GM21619 (cell line): ENCODE measurements at regions not wholly inside any gene's neighbourhood (a gene's known extent, or its start where the extent isn't known, plus 50 kb on each side); places are given as distances from the start of the nearest gene placed in this dataset.

Source experiments
- ATAC-seq: cut with Tn5 transposase; IDR thresholded peaks from one replicate; pipeline ENCODE4 v1.9.1; 2021; ENCODE audit not compliant: unreplicated experiment

- ATAC-seq: no peak
These were observed 428.7 kb upstream of the SGCD start for GRCh38 chr5:155898284-155898683.

GRCh38 chr5:155903791-155904190, 423.2 kb upstream of the SGCD start:
- ATAC-seq: no peak

DNA sequence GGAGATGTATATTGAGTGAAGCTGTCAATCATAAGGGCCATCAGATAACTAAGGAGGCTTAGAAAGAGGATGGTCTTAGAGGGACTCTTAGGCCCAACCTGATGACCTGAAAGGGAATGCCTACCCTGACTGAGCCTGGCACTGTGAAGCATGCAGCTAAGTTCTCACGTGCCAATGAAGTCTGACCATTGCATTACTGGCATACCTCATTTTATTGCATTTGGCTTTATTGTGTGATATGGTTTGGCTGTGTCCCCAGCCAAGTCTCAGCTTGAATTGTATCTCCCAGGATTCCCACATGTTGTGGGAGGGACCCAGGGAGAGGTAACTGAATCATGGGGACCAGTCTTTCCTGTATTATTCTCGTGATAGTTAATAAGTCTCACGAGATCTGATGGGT, 421.6 kb upstream of the SGCD start:
- no peak for ATAC-seq

DNA sequence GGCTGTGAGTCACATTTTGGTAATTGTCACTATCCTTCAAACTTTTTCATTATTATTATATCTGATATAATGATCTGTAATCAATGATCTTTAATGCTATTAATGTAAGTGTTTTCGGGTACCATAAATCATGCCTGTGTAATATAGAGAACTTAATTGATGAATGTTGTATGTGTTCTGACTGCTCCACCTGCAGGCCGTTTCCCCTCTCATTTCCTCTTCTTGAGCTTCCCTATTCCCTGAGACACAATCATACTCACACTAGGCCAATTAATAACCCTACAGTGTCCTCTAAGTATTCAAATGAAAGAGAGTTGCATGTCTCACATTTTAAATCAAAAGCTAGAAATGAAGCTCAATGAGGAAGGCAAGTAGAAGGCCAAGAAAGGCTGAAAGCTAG, 420.9 kb upstream of the SGCD start:
- no peak for ATAC-seq

DNA sequence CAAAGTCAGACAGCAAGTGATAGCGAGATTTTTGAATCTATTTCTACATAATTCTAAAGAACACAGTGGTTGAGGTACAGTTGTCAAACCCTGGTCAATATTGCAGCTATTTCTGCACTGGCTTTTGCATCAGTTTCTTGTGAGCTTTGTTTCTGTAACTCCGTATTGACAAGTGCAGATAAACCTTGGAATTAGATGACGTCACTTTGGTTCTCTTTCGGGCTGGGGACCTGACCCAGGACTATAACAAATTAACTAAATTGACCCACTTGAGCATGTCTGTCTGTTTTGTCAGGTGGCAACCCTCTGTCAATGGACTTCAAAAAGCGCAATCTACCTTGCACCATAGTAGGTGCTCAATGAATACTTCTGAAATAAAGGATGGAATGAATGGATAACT, 418.4 kb upstream of the SGCD start:
- ATAC-seq: no peak

DNA sequence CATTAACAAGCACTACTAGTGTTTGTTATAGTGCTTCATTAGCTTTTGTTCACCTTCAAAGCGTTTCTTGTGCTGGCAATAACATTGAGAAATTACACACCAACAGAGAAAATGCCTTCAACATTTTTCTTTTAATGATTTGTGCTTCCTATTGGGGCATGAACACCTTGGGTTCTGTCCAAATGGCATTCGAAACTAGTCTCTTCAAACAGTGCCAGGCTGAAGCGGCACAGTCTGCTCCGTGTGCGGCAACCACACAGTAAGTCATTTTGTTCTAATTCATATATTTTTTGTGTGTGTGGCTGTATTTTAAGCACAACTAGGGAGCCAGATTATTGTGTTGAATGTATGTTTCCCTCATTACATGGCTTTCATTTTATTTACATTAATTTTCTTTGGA, 414.7 kb upstream of the SGCD start:
- no peak for ATAC-seq

DNA sequence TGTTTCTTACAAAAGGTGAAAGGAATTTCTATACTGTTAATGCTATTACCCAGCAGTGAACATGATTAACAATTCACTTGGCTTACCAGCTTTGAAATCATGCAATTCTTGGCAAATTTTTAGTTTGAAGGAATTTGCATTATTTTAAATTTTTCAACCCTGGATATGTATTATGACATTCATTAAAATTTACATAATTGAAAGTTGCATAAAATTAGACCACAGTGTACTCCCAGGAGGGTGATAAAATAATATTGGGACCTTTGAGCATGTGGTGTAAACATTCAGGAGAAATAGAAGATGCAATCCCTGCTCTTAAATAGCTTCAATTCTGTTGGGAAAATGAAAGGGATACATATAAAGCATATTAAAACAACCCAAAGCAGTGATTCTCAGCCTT, 412.2 kb upstream of the SGCD start:
- no peak for ATAC-seq

DNA sequence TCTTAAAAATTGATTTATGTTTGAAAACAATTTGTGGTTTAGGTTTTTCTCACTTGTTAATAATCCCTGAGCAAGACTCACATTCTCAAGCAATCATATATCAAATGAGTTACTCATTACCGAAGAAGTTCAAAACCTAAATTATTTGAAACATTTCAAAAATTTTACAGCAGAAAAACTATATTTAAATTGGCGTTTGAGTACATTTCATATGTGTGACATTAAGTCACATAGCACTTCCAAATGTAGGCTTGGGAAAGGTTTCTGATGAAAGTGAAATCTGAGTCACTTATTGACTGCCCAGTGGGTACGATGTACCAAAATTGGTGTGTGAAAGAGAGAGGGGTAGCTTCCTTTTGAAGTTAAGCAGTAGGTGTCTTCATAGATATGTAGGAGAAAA, 411.4 kb upstream of the SGCD start:
- no peak for ATAC-seq

DNA sequence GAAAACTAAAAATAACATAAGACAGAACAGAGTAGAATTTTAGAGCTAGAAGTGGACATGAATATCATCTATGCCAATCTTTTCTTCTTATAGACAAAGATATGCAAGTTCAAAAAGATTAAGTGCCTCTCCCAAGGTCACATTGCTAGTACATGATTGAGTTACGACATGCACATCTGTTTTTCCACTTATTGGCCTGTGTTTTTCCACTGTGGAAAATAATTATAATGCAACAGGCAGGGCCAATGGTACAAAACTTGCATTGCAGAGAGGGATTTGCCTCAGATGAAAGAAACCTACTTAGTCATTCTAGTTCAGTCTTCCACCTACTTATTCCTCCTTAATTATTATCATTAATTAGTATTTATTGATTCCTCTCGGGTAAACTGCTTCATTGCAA, 407.8 kb upstream of the SGCD start:
- no peak for ATAC-seq

- no peak for ATAC-seq
These were observed 407.2 kb upstream of the SGCD start for GRCh38 chr5:155919725-155920124.

GRCh38 chr5:155921621-155922020, 405.3 kb upstream of the SGCD start:
- ATAC-seq: no peak

GRCh38 chr5:155923784-155924183, 403.2 kb upstream of the SGCD start:
- ATAC-seq: no peak

DNA sequence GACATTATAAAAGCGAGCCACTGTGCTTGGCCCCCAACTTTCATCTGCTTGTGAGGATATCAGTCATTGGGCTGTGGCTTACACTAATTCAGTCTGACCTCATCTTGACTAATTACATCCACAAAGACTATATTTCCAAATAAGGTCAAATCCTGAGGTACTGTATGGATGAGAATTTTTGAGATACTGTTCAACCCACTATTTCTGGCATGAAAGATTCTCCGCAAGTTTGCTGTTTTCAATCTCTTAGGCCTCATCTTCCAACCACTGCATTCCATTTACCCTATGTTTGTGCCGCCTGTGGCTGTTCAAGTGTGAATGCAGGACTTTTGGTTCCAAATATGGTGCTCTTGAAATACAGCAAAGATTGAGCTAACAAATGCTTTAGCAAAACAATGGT, 400.9 kb upstream of the SGCD start:
- ATAC-seq: no peak

GRCh38 chr5:155926766-155927165, 400.2 kb upstream of the SGCD start:
- ATAC-seq: no peak

- ATAC-seq: no peak
These were observed 397.9 kb upstream of the SGCD start for GRCh38 chr5:155929112-155929511.

- ATAC-seq: no peak
These were observed 392.0 kb upstream of the SGCD start for GRCh38 chr5:155934964-155935363.

- no peak for ATAC-seq
These were observed 391.2 kb upstream of the SGCD start for GRCh38 chr5:155935723-155936122.

DNA sequence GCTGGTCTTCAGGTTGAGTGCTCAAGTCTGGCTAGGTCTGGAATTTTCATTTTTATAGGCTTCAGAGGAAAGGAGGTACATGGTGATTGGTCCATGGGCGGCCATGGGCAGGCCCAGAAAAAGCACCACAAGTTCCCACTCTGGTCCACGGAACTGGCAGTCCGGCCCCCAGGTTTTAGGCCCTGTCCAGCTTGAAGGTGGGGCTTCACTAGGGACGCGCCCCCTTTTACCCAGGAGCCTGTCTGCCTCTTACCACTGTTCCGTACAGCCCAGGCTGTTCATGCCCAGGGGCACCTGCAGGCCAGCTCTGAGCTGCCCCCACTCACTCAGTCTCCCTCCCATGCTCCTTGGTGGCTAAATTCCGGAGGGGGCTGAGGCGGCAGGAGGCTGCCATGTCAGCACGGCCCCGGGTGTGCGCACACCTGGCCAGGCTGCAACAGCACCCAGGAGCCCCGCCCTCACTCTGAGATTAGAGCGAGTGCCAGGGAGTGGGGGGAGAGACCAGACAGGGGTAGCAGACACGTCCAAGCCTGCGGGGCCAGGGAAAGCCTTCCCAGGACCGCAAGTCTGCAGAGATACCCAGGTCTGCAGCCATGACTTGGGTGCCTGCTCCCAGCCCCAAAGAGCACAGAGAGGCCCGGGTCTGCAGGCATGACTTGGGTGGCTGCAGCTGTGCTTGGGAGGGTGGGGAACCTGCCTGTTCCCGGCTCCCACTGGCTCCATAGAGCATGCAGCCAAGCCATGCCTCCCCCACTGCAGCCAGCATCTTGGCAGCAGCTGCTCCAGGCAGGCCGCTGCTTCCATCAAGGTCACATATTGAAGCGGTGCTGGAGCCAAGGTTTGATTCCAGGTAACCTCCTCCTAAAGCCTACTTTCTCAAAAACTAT, 390.2 kb upstream of the SGCD start:
- no peak for ATAC-seq

GRCh38 chr5:155938051-155938450, 388.9 kb upstream of the SGCD start:
- ATAC-seq: no peak

GRCh38 chr5:155941340-155941739, 385.6 kb upstream of the SGCD start:
- ATAC-seq: no peak

GRCh38 chr5:155943516-155944407, 383.2 kb upstream of the SGCD start:
- ATAC-seq: peak; percentile 95
